Panc1 (cell line): ENCODE measurements at regions not wholly inside any gene's neighbourhood (a gene's known extent, or its start where the extent isn't known, plus 50 kb on each side); places are given as distances from the start of the nearest gene placed in this dataset.

ENCODE experiments used
- CTCF ChIP-seq: fragments of 450-650 bp; IDR thresholded peaks from 2 replicates; pipeline ENCODE4 v1.5.1; 2017; ENCODE audit warnings: mild to moderate bottlenecking
- POLR2AphosphoS5 ChIP-seq: IDR thresholded peaks from 2 replicates; pipeline ENCODE4 v1.6.1; 2012; ENCODE audit warnings: mild to moderate bottlenecking, low read depth, low read length, moderate library complexity
- SIN3A ChIP-seq: IDR thresholded peaks from 2 replicates; pipeline ENCODE4 v1.6.1; 2012; ENCODE audit warnings: low read depth, mild to moderate bottlenecking, low read length, moderate library complexity, borderline replicate concordance; ENCODE audit not compliant: insufficient read depth
- TCF7L2 ChIP-seq: IDR thresholded peaks from 2 replicates; pipeline ENCODE4 v1.6.1; 2011; ENCODE audit warnings: mild to moderate bottlenecking, low read depth, low read length, inconsistent platforms

GRCh38 chr16:86708431-86708830, 130.1 kb downstream of the FOXL1 start:
- TF ChIP-seq CTCF (no peak), POLR2AphosphoS5 (no peak), TCF7L2 (no peak), SIN3A (no peak)
